ENCODE measurements at regions not wholly inside any gene's neighbourhood (a gene's known extent, or its start where the extent isn't known, plus 50 kb on each side); places are given as distances from the start of the nearest gene placed in this dataset.

DNA sequence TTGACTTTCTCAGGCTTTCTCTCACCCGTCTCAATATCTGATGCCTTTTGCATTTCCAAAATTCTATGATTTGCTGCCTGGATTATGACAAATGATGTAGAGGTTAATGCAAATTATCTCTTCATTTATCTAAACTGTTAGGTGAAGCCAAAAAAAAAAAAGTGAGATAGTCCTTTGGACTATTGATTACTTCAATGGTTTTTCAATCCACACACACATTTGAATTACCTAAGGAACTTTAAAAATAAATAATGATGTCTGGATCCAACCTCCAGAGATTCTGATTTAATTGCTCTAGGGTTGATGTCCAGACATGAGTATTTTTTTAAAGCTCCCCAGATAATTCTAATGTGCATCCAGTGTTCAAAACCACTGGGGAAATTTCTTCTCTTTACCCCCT lies 379.4 kb downstream of the SPATA31D1 start:
- intact Hi-C loops (cut with DNase I; ENCODE audit: low total_unique reads) = no loop called here
- TF ChIP-seq POLR2A (IDR thresholded peaks at IDR 0.05) = no peak
- TF ChIP-seq POLR2AphosphoS5 (IDR thresholded peaks at IDR 0.05) = no peak
- TF ChIP-seq, protein P1, sequence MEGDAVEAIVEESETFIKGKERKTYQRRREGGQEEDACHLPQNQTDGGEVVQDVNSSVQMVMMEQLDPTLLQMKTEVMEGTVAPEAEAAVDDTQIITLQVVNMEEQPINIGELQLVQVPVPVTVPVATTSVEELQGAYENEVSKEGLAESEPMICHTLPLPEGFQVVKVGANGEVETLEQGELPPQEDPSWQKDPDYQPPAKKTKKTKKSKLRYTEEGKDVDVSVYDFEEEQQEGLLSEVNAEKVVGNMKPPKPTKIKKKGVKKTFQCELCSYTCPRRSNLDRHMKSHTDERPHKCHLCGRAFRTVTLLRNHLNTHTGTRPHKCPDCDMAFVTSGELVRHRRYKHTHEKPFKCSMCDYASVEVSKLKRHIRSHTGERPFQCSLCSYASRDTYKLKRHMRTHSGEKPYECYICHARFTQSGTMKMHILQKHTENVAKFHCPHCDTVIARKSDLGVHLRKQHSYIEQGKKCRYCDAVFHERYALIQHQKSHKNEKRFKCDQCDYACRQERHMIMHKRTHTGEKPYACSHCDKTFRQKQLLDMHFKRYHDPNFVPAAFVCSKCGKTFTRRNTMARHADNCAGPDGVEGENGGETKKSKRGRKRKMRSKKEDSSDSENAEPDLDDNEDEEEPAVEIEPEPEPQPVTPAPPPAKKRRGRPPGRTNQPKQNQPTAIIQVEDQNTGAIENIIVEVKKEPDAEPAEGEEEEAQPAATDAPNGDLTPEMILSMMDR (IDR thresholded peaks at IDR 0.05) = no peak
- peaks cover 0 to 3% of the 10 kb centered on the region in 2 donors for H3K27me3 ChIP-seq
- H3K9me3 ChIP-seq = no peaks in the 10 kb centered on the region
- no peak overlapping the region for H3K4me3 ChIP-seq
- no peaks in the 10 kb centered on the region for H3K4me1 ChIP-seq
- no peak overlapping the region for H3K27ac ChIP-seq
- DNase-seq (ENCODE audit: low spot score in 2 of 2) = no peak
- H3K36me3 ChIP-seq = no peaks in the 10 kb centered on the region

DNA sequence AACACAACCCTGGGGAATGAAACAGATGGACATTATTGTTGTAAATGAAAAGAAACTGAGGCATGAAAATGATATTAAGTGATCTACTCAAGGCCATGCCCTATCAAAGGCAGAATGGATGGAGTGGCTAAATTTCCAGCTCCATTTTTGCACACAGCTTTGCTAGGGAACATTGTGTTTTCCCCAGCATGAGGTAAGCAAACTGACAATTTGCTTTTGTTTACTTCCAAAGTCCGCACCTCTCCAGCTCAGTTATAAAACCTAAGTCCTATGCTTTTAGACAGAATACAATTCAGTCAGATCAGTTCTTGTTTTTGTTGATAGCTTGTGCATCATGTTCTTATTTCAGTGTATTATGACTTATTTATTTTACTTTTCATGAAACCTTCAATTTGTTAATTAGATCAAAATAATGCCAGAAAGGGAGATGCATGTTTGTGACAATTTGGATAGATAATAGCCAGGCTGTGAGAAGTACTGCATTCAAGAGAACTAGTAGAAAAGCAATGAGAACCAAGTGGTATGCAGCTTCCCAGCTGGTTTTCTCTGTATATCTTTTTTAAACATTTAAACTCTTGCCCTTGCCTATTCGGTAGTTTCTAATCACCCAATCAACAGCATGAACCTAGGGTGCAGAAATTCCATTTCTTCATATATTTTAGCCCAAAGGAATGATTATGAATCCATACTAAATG lies 380.8 kb downstream of the SPATA31D1 start:
- intact Hi-C loops (cut with DNase I; ENCODE audit: low total_unique reads) = no loop called here
- TF ChIP-seq, protein P1 (IDR thresholded peaks at IDR 0.05) = no peak
- TF ChIP-seq POLR2AphosphoS5 (IDR thresholded peaks at IDR 0.05) (no peak), POLR2A (IDR thresholded peaks at IDR 0.05) (no peak)
- no peak overlapping the region for H3K4me3 ChIP-seq
- H3K27me3 ChIP-seq = peaks cover 0 to 3% of the 10 kb centered on the region in 2 donors
- no peak overlapping the region for H3K27ac ChIP-seq
- no peaks in the 10 kb centered on the region for H3K36me3 ChIP-seq
- no peak for DNase-seq (ENCODE audit: low spot score in 2 of 2)
- no peaks in the 10 kb centered on the region for H3K9me3 ChIP-seq
- no peaks in the 10 kb centered on the region for H3K4me1 ChIP-seq

DNA sequence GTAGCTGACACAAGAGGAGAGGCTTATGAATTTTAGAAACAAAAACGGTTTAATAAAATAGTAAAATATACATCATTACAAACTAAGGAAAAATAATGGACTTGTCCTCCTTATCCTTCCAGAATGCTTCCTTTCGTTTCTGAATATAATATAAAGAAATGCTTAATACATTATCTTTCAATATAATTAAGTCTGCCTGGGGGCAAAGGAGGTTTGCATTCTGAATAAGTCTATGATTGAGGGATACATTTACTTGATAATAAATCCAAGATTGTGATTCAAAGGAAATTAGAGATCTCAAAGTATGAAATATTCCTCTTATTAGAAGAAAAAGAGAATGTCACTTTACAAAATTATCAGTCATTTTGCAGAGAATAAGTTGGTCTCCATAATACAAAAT lies 386.5 kb downstream of the SPATA31D1 start:
- intact Hi-C loops (cut with DNase I; ENCODE audit: low total_unique reads) = no loop called here

DNA sequence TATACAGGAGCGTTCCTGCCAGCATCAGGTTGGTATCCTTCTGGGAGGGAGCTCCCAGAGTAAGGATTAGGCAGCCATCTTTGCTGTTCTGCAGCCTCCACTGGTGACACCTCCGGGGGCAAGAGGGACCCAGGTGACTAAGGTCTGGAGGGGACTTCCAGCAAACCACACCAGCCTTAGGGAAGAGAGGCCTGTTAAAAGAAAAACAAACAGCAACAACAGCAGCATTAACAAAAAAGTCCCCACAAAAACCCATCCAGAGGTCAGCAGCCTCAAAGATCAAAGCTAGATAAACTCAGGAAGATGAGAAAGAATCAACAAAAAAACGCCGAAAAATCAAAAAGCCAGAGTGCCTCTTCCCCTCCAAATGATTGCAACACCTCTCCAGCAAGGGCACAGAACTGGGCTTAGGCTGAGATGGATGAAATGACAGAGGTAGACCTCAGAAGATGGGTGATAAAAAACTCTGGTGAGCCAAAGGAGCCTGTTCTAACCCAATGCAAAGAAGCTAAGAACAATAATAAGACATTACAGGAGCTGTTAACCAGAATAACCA lies 388.2 kb downstream of the SPATA31D1 start:
- H3K4me1 ChIP-seq = no peaks in the 10 kb centered on the region
- no peaks in the 10 kb centered on the region for H3K9me3 ChIP-seq
- no peaks in the 10 kb centered on the region for H3K27me3 ChIP-seq
- intact Hi-C loops (cut with DNase I; ENCODE audit: low total_unique reads) = no loop called here
- no peaks in the 10 kb centered on the region for H3K36me3 ChIP-seq
- no peak overlapping the region for H3K4me3 ChIP-seq
- no peak overlapping the region for H3K27ac ChIP-seq
- TF ChIP-seq, protein P1 (IDR thresholded peaks at IDR 0.05) = no peak
- TF ChIP-seq POLR2A (IDR thresholded peaks at IDR 0.05) (no peak), POLR2AphosphoS5 (IDR thresholded peaks at IDR 0.05) (no peak)
- DNase-seq (ENCODE audit: low spot score in 2 of 2) = no peak

More for the DNA sequence above, 386.5 kb downstream of the SPATA31D1 start:
- no peak for DNase-seq (ENCODE audit: low spot score in 2 of 2)
- H3K27ac ChIP-seq = no peak overlapping the region
- no peaks in the 10 kb centered on the region for H3K9me3 ChIP-seq
- TF ChIP-seq, protein P1 (IDR thresholded peaks at IDR 0.05) = no peak
- TF ChIP-seq POLR2A (IDR thresholded peaks at IDR 0.05) = no peak
- TF ChIP-seq POLR2AphosphoS5 (IDR thresholded peaks at IDR 0.05) = no peak
- H3K27me3 ChIP-seq = peaks cover 0 to 3% of the 10 kb centered on the region in 2 donors
- H3K4me3 ChIP-seq = no peak overlapping the region
- H3K36me3 ChIP-seq = no peaks in the 10 kb centered on the region
- no peaks in the 10 kb centered on the region for H3K4me1 ChIP-seq

DNA sequence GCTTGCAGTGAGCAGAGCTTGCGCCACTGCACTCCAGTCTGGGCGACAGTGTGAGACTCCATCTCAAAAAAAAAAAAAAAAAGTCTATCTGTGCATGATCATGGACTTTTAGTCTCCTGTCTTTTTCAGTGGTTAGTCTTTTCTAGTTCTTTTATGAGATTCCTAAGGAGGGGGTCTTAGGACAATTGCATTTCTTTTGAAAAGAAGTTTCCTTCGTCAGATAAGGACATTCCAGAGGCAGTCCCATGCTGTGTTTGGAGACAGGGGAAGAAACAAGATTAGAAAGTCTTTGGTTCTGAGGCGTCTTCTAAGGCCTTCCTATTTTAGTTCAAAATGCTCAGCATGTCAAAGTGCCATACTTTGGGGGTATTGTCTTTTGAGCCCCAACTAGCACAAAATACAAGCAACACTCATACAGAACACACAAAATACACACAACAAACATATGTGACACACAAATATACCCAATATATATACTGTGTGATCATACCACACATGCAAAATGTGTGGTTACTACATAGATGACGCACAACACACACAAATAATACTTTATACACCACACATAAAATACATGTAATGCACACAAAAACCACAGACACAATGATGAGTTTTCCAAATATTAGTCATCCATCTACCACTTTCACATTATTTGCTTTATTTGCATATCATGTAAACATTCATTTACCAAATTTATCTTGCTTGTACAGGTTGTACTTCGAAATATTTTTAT lies 394.5 kb downstream of the SPATA31D1 start:
- no peaks in the 10 kb centered on the region for H3K36me3 ChIP-seq
- no peaks in the 10 kb centered on the region for H3K4me1 ChIP-seq
- H3K27me3 ChIP-seq = no peaks in the 10 kb centered on the region
- no peak overlapping the region for H3K4me3 ChIP-seq
- no peak overlapping the region for H3K27ac ChIP-seq
- H3K9me3 ChIP-seq = no peaks in the 10 kb centered on the region
- no peak for DNase-seq (ENCODE audit: low spot score in 2 of 2)
- TF ChIP-seq POLR2AphosphoS5 (IDR thresholded peaks at IDR 0.05) = no peak
- TF ChIP-seq, protein P1 (IDR thresholded peaks at IDR 0.05) = no peak
- intact Hi-C loops (cut with DNase I; ENCODE audit: low total_unique reads) = no loop called here

Measured in breast epithelium (tissue), 4 donors.